ENCODE measurements at regions not wholly inside any gene's neighbourhood (a gene's known extent, or its start where the extent isn't known, plus 50 kb on each side); places are given as distances from the start of the nearest gene placed in this dataset.
A peak's percentile ranks its signal among the peaks of the same experiment; 100 is the strongest.

- H3K4me3 ChIP-seq (ENCODE audit: control insufficient read depth in 2 of 3, extremely low read depth in 1 of 3, insufficient read depth in 2 of 3, low read depth in 1 of 3, low read length in 3 of 3): no peak overlapping the region
- TF ChIP-seq CTCF (optimal IDR thresholded peaks at IDR 0.05 in 1 of 3, IDR thresholded peaks at IDR 0.05 in 1 of 3, conservative IDR thresholded peaks at IDR 0.05 in 1 of 3; ENCODE audit: extremely low read depth in 1 of 3, insufficient read depth in 2 of 3, low read length in 3 of 3) (no peak), EZH2 (IDR thresholded peaks at IDR 0.05; ENCODE audit: low read length) (no peak)
- peak overlapping the region; percentile 27 for H3K4me2 ChIP-seq (ENCODE audit: control insufficient read depth, extremely low read depth, insufficient read depth, low read depth, low read length)
- no peaks in the 10 kb centered on the region for H3K79me2 ChIP-seq (ENCODE audit: control insufficient read depth, insufficient read depth, low read length)
- peaks cover 30% of the 10 kb centered on the region for H3K4me1 ChIP-seq (ENCODE audit: control insufficient read depth, extremely low read depth, insufficient read depth, low read length)
- H3K9me3 ChIP-seq (ENCODE audit: control insufficient read depth, low read depth, low read length): no peaks in the 10 kb centered on the region
- no peaks in the 10 kb centered on the region for H4K20me1 ChIP-seq (ENCODE audit: control insufficient read depth, extremely low read depth, insufficient read depth, low read length)
- H3K36me3 ChIP-seq (ENCODE audit: control insufficient read depth in 2 of 2, extremely low read depth in 1 of 2, insufficient read depth in 2 of 2, low read length in 2 of 2): no peaks in the 10 kb centered on the region
- H3K27ac ChIP-seq (ENCODE audit: control insufficient read depth, insufficient read depth, low read length): no peak overlapping the region
- H3K27me3 ChIP-seq (ENCODE audit: control insufficient read depth, extremely low read depth, insufficient read depth, low read length): no peaks in the 10 kb centered on the region
- dilution Hi-C loops (cut with MboI; ENCODE audit: extremely low pct_ligation_motif_present, low sequenced_read_pairs): no loop called here
- no peak overlapping the region for H3K9ac ChIP-seq (ENCODE audit: control insufficient read depth, extremely low read depth, insufficient read depth, low read length)
- H3K9me1 ChIP-seq (ENCODE audit: control insufficient read depth, extremely low read depth, insufficient read depth, low read length): no peaks in the 10 kb centered on the region
- DNase-seq (ENCODE audit: low read depth, low spot score): no peak
- no peak overlapping the region for H2AFZ ChIP-seq (ENCODE audit: control insufficient read depth, low read length)
- no peak for FAIRE-seq
Observed at GRCh38 chr6:3911130-3911529, 62.0 kb downstream of the FAM50B start.

- Histone ChIP-seq H3K9ac (ENCODE audit: control insufficient read depth, extremely low read depth, insufficient read depth, low read length) (no peak overlapping the region), H3K4me1 (ENCODE audit: control insufficient read depth, extremely low read depth, insufficient read depth, low read length) (peaks cover 30% of the 10 kb centered on the region), H3K9me1 (ENCODE audit: control insufficient read depth, extremely low read depth, insufficient read depth, low read length) (no peaks in the 10 kb centered on the region), H2AFZ (ENCODE audit: control insufficient read depth, low read length) (no peak overlapping the region), H3K27me3 (ENCODE audit: control insufficient read depth, extremely low read depth, insufficient read depth, low read length) (no peaks in the 10 kb centered on the region), H3K4me2 (ENCODE audit: control insufficient read depth, extremely low read depth, insufficient read depth, low read depth, low read length) (peak overlapping the region; percentile 51), H3K36me3 (ENCODE audit: control insufficient read depth in 2 of 2, extremely low read depth in 1 of 2, insufficient read depth in 2 of 2, low read length in 2 of 2) (no peaks in the 10 kb centered on the region), H3K4me3 (ENCODE audit: control insufficient read depth in 2 of 3, extremely low read depth in 1 of 3, insufficient read depth in 2 of 3, low read depth in 1 of 3, low read length in 3 of 3) (no peak overlapping the region), H3K9me3 (ENCODE audit: control insufficient read depth, low read depth, low read length) (no peaks in the 10 kb centered on the region), H3K79me2 (ENCODE audit: control insufficient read depth, insufficient read depth, low read length) (no peaks in the 10 kb centered on the region), H4K20me1 (ENCODE audit: control insufficient read depth, extremely low read depth, insufficient read depth, low read length) (no peaks in the 10 kb centered on the region), H3K27ac (ENCODE audit: control insufficient read depth, insufficient read depth, low read length) (peak overlapping the region; percentile 50)
- TF ChIP-seq CTCF (optimal IDR thresholded peaks at IDR 0.05 in 1 of 3, IDR thresholded peaks at IDR 0.05 in 1 of 3, conservative IDR thresholded peaks at IDR 0.05 in 1 of 3; ENCODE audit: extremely low read depth in 1 of 3, insufficient read depth in 2 of 3, low read length in 3 of 3) (no peak), EZH2 (IDR thresholded peaks at IDR 0.05; ENCODE audit: low read length) (no peak)
- DNase-seq (ENCODE audit: low read depth, low spot score): peak; percentile 55
- dilution Hi-C loops (cut with MboI; ENCODE audit: extremely low pct_ligation_motif_present, low sequenced_read_pairs): no loop called here
- peak; percentile 82 for FAIRE-seq
Observed at GRCh38 chr6:3911614-3912336, 62.6 kb downstream of the FAM50B start.
